Putamen (tissue), 1 donor: ENCODE measurements at regions not wholly inside any gene's neighbourhood (a gene's known extent, or its start where the extent isn't known, plus 50 kb on each side); places are given as distances from the start of the nearest gene placed in this dataset.
A peak's percentile ranks its signal among the peaks of the same experiment; 100 is the strongest.

Experiments
- DNase-seq: peaks from one replicate; pipeline ENCODE4 v3.0.0-alpha.2; 2016; ENCODE audit warnings: low spot score

- DNase-seq = no peak
Measured at GRCh38 chr2:24439971-24440340, 51.1 kb upstream of the NCOA1 start.

GRCh38 chr2:24439280-24439970 lies 51.6 kb upstream of the NCOA1 start:
- DNase-seq = no peak

- DNase-seq = no peak
Measured at GRCh38 chr2:24438106-24438505, 52.9 kb upstream of the NCOA1 start.

GRCh38 chr2:24435391-24436316 lies 55.4 kb upstream of the NCOA1 start:
- DNase-seq = peak; percentile 57

- no peak for DNase-seq
Measured at GRCh38 chr2:24434541-24434940, 56.5 kb upstream of the NCOA1 start.

GRCh38 chr2:24432735-24433134 lies 58.3 kb upstream of the NCOA1 start:
- DNase-seq = no peak

- no peak for DNase-seq
Measured at GRCh38 chr2:24432121-24432520, 58.9 kb upstream of the NCOA1 start.

GRCh38 chr2:24429197-24430074 lies 61.6 kb upstream of the NCOA1 start:
- DNase-seq = no peak

GRCh38 chr2:24424387-24424786 lies 64.1 kb upstream of the ITSN2 start:
- no peak for DNase-seq

- no peak for DNase-seq
Measured at GRCh38 chr2:24423095-24423494, 62.8 kb upstream of the ITSN2 start.

GRCh38 chr2:24421668-24422067 lies 61.3 kb upstream of the ITSN2 start:
- peak; percentile 43 for DNase-seq

GRCh38 chr2:24420373-24420772 lies 60.0 kb upstream of the ITSN2 start:
- DNase-seq = no peak

- DNase-seq = no peak
Measured at GRCh38 chr2:24418166-24418841, 58.0 kb upstream of the ITSN2 start.

GRCh38 chr2:24412812-24413211 lies 52.5 kb upstream of the ITSN2 start:
- DNase-seq = no peak

GRCh38 chr2:24411488-24412151 lies 51.3 kb upstream of the ITSN2 start:
- no peak for DNase-seq

- no peak for DNase-seq
Measured at GRCh38 chr2:24410976-24411375, 50.6 kb upstream of the ITSN2 start.

- DNase-seq = peak; percentile 61
Measured at GRCh38 chr2:24409700-24410556, 49.6 kb upstream of the ITSN2 start.
